ENCODE measurements at regions not wholly inside any gene's neighbourhood (a gene's known extent, or its start where the extent isn't known, plus 50 kb on each side); places are given as distances from the start of the nearest gene placed in this dataset.
"Not testable (repeated sequence)": the region's sequence is repeated elsewhere in the genome, so short reads cannot be mapped to it uniquely, and the experiment has no call there.

DNA sequence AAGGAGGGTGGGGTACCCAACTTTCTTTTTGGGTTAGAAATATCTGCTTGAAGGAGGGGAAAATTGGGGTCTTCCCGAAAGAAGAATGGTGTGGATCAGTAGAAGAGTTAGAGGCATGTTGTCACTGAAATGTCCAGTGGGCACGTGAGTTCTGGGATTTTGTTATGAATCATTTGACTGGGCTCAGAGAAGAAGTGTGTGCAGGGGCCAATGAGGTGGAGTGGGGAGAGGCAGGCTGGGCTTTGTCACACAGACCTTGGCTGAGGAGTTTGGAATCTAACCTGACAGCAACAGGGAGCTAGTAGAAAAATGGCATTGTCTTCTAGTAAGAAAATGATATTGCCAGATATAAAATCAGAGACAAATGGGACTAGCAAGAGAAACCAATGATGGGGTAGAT lies 436.8 kb downstream of the MFSD1 start:
- no peak for DNase-seq

DNA sequence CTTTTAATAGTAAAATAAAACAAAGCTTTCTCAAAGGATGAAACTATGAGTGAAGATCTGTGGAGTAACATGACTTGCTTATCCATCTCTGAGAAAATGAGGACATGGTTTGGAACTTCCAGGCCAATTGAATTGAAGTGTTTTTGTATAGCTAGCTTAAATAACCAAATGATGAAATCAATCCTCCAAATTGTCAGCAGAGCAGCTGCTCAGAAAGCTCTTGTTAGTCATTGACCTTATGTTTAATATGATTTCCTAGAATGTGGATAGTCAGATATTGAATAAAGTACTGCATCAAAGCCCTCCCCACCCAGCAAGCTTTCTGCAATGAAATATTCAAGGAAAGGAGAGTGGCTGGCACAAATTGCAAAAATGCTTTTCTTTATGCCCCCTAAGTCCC lies 437.2 kb downstream of the MFSD1 start:
- no peak for DNase-seq

DNA sequence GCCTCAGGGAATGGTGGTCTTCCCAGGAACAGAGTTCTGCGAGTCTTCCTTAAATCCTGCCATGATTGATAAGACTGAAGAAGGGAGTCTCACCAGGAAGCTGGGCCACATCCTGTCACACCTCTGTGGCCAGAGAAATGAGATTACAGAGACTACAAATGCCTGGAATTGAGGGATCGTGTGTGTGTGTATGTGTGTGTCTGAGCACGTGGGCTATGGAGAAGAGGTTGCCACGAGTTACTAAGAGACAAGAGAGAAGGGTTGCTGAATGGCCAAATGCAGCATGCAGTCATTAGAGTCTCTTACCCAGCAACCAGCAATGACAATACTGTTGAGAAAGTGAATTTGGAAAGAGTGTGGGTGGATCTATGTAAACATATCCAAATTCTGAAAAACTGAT lies 443.1 kb downstream of the MFSD1 start:
- DNase-seq = no peak

DNA sequence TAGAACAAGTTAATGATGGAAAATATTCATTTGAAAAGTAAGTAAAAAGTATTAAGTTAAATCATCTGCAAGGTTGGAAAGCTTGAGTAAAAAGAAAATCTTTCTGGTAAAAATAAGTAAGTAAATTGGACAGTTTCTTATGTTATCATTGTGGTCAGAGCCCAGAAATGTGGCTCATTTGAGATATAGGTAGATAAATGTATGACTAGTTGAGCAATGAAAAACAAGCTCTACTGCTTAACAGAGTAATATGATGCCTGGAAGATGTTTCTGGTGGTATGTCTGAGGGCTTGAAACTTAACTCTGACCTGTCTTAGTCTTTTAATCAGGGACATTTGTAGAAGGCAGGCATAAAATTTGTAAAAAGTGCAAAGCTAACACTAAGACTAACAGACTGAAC lies 444.0 kb downstream of the MFSD1 start:
- DNase-seq = no peak

DNA sequence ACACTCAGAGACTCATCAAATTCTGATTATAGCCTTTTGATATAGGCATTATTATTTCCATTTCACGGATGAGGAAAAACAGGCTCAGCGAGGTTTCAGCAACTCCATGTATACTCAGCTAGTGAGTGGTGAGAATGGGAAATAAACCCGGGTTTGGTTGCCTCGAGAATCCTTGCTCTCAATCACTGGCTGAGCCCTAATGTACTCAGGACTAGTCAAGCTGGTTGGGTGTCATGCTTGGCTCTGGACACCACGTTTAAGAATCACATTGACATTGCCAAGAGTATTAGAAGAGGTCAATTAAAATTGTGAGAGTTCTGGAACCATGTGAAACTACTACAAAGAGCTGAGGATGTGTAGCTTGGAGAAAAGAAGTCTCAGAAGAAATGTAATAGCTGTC lies 444.5 kb downstream of the MFSD1 start:
- no peak for DNase-seq

DNA sequence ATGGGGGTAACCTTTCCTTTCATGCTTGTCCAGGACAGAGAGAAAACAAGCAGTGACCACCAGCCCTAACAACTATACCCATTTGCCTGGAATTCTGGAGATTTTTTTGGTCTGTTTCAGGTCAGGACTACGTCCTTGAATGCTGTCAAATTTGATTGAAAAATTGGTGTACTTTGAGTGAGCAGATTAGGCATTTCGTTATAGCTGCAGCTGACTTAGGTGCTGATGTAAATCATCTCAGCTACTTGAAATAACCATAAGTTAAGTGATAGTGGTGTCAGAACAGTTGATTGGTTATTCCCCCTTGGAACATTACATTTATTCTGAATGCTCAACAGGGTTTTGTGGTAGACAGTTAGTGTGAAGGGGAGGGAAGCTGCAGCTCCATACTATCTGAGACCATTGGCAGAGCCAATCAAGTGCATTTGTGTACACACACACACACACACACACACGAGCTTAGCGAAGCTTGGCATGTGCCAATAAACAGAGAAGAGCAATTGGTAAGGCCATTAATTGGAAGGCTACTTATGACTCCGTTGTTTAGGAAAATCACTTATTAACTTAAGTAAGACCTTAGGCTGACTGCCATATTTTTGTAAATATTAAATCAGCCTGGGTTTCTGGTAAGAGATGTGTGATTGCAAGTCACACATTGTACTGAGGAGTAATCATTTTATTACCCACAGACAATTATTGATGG lies 447.8 kb downstream of the MFSD1 start:
- DNase-seq = no peak

DNA sequence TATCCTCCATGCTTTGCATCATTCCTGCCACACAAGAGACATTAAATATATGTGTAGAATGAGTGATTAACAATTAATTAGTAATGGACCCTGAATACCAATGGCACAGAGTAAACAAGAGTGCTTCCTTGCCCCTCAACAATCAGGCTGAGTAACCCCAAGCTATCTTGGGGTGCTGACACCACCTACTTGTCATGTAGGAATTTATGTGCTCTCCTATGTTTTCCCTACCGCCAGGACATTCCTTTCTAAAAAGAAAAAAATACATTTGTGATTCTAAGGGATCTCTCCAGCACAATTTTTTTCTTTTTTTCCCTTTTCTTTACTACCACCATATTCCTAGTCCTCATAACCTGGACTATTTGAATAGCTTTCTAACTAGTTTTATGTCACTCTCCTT lies 449.1 kb downstream of the MFSD1 start:
- no peak for DNase-seq

DNA sequence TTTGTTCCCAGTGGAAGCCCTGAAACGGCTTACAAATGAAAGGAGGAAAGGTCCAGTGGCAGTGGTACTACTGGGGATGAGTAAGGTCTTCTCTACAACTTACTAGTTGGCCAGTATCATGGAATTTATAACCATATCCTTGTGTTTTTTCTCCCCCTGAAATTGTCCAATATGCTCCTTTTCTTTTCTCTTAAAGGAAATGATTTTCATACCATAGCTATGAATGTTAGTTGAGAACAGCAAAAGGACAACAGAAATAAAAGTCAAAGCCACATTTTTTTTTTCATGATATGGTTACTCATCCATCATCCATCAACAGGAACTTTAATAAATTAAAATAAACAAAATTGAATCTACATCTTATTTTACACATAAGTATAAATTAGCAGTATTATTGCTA lies 450.4 kb downstream of the MFSD1 start:
- DNase-seq = no peak

DNA sequence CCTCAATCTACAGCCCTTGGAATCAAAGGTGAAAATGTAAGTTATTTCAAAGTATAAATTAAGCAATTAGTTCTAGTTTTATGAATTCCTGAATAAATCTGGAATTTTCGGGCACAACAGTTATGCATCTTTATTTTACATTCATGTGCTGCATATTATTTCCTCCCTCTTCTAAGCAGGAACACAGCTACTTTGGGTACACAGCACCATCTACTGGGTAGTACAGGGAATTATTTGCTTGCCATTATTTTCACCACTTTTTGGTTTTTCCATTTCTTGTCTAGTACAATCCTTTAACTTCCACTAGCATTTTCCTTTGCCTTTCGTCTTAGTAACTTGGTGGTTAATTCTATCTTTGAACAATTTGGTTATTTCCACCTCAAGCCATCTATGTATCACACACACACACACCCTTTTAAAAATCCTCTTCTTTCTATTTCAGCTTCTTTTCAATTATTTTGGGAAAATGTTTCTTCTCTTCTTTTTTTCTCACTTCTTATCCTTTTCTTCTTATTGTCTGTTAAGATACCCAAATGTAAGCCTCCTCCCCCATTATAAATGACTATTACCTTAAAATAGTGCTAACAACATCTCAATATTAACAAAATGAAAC lies 451.0 kb downstream of the MFSD1 start:
- DNase-seq = no peak

DNA sequence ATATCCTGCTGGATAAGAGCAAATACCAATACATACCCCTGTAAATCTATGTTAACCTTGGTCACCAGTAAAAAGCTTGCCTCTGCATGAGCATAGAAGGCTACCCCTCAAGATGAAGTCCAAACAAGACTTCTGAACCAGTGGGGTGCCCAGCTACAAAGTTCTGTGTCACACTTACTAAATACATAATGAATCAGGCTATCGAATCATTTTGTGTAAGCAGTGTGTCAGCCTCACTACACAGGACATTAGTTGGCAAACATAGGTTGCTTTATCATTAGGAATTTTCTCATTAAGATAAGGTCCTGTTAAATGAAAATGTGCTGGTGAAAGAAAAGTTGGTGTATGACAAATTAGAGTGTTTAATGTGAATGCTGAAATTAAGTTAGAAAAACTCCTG lies 452.0 kb downstream of the MFSD1 start:
- no peak for DNase-seq

DNA sequence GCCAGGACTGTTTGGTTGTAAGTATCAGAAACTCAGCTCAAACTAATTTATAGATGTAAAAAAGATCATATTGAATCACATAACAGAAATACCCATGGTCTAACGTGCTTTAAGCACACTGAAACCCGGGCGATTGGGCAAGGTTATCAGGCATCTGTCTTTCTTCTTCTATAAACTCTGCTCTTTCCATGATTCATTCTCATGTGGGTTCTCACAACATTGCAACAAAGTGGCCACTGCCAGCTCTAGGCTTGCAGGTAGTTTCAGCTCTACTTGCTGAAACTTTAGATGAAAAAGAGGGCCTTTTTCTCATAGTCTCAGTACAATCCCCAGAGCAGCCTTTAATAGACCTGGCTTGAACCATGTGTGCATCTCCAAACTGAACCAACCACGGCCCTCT lies 456.1 kb downstream of the MFSD1 start:
- DNase-seq = no peak

DNA sequence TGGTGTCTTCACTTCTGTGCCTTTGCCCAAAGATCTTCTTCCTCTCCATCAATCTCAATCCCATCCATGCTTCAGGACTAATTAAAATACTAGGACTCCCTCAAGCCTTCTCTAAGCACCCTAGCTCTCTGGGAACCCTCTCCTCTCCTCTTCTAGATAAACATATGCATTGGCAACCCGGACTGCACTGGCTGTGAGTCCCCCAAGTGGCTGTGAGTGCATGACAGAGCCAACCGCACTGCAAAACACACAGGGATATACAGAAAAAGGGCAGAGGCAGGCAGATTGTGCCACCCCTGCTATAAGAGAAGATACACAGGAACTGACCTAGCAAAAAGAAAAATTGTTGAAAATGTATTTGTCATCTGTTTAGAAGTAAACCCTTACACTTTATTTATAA lies 457.1 kb downstream of the MFSD1 start:
- no peak for DNase-seq

DNA sequence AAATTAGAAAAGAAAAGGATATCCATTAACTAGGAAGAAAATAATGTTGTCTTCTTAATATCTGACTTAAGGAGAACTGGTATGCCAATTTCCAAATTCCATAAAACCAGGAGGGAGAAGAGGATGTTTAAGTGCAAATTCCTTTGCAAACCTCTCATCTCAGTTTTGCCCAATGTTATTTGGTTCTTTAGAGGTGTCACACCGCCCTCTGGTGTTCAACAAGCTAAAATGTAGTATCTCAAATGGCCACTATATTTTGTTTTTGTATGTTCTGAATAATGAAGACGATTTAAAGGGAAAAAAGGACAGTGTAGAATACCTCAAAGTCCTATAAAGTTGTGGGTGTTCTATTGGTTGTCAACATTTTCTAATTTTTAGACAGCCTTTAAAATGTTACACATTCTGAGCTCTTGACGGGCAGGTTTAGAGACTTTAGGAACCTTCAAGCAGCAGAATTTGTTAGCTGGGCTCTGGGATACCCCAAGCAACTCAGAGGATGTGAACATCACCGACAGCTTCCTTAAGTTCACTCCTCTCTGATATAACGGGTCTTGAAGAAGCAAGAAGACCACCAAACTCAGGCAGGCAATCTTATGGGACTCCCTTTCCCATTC lies 458.3 kb downstream of the MFSD1 start:
- DNase-seq = no peak

DNA sequence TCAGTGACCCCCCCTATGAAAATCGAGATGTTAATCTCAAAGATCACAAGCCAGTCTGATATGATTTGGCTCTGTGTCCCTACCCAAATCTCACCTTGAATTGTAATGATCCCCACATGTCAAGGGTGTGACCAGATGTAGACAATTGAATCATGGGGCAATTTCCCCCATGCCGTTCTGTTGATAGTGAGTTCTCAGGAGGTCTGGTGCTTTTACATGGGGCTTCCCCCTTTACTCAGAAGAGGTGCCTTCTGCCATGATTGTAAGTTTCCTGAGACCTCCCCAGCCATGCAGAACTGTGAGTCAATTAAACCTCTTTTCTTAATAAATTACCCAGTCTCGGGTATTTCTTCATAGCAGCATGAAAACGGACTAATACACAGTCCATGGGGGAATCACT lies 459.5 kb downstream of the MFSD1 start:
- DNase-seq = not testable (repeated sequence)

DNA sequence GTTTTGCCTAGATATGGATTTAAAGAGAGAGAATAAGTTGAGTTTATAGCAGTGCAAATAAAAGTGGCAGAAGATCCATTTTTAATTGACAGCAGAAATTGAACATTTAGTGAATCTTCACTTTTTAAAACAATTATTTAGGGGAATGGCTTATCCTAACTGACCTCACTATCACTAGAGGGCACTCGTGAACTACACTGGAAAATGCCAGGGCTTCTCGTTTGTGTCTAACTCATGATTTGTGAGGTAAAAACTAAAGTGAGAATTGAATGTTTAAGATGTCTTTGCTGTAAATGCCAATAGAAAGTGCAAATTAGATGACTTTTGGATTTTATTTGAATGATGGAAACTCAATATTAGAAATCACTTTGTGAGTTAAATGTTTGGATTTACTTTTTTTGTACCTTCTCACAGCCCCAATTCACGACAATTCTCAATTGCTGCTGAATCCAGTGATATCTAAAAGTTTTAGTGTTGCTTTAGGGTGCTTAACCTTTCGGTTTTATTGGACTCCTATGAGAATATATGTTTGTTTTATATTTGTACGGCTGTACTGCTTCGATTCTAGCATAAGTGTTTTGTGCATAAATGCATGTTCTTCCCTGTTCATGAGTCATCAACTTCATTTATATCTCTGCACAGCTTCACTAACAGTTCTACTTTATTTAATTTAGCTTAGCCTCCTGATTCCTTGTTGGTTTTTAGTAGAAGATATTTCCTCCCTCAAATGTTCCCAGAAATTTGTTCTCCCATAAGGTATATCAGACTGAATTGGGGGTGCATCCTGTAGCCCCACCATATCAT lies 462.1 kb downstream of the MFSD1 start:
- DNase-seq = no peak

DNA sequence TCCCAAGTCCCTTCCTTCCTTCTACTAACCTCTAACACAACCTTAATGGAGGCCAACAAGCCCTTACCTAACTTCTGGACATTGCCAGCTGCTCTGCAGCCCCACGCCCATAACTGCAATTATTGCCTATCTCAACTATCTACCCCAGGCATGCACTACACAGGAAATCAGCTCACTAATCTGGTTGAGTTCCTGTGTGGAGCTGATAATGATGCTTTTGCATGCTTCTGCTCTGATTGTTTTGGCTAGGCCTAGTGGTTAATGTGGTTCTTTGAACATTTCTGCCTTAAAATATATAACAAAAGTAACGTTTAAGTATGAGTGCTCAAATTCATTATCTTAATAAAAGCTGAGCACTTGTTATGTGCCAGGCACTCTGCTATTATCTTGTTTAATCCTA lies 463.9 kb downstream of the MFSD1 start:
- no peak for DNase-seq

DNA sequence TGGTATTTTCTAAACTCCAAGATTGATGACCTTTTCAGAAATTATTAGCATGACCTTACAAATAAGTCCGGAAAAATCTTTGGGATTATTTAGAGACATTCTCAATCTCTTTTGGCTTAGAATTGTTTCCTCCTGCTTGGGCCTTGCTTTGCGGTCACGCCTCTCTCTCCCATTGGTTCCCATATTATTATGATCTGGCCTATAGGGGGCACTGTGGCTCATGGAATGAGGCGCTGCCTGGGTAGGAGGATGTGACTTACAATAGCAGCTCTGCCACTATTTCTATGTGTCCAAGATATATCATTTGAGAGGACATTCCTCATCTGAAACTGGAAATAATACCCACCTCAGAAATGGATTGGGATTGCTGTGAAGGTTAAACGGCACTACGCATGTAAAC lies 464.9 kb downstream of the MFSD1 start:
- peak; percentile 54 for DNase-seq

DNA sequence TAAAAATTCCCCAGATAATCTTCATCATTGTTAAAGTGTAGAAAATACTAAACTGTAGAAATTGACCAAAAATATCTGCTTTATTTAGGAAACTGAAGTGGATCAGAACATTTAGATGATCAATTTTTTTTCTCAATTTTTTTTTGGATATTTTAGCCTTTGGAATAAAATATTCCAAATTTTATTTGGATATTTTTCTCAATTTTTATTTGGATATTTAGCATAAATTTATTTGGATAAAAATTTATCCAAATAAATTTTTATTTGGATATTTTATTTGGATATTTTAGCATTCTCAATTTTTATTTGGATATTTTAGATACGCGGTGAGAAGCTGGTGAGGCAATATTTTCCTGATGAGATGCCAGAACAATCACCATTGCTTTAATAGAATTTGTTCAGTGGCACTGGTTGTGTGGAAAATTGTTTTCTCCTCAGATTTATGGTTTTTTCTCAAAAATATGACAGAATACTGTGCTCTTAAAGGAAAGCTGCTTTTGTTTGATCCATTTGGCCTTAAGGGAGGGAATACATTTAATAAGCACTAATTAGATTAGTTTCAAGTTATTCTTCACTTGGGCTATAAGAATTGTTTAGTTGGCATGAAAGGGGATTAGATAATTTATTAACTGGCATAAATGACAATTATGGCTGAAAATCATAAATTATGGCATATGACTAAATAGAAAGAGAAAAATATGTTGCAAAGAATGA lies 470.1 kb downstream of the MFSD1 start:
- DNase-seq = no peak

DNA sequence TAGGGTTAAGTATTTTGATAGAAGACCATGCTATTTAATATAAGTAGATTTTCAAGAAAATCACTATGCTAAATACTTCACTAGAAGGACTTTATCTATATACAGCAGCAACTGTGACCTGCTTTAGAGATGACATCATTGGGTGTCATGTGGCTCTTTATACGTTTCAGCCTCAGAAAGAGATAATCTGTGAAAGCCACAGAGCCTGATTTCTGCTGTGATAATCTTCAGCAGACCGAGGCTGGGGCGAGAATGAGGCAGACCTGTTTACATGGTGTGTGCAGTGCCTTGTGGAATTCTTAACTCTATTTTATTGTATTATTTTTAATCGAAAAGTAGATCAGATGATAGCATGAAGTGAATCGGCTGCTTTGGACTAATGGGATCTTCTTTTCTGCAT lies 471.2 kb downstream of the MFSD1 start:
- no peak for DNase-seq

DNA sequence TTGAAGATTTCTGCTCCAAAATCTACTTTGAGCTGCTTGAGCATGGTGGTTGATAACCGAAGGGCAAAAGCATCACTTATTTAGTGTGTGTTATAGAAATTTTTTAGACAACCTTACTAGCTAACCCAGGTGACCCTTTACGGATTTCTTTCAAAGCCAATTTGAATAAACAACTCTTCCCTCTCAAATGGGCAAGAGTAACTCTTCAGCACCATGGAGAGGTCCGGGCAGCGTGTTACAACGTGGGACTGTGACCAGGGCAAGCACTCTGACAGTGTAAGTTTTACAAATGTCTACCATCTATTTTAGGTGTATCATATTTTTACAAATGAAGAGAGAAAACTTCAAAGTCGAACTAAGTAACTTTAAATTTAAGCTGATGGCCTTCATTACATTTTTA lies 471.8 kb downstream of the MFSD1 start:
- no peak for DNase-seq

DNA sequence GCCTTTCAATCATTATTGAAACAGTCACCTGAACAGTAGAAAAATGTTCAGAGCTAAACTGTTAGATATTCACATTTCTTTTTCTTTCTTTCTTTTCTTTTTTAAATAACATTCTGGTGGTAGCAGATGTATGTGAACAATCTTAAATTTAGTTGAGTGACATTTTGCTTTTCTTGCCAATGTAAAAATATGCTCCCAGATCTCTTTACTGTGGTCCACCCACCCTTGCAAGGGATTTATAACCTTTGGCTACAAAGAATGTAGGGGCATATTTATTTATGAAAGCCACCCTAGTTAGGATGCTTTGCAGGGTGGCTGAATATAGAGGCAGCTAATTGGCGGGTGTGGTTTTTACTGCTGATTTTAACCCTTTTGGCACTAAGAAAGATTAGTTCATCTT lies 473.9 kb downstream of the MFSD1 start:
- DNase-seq = no peak

DNA sequence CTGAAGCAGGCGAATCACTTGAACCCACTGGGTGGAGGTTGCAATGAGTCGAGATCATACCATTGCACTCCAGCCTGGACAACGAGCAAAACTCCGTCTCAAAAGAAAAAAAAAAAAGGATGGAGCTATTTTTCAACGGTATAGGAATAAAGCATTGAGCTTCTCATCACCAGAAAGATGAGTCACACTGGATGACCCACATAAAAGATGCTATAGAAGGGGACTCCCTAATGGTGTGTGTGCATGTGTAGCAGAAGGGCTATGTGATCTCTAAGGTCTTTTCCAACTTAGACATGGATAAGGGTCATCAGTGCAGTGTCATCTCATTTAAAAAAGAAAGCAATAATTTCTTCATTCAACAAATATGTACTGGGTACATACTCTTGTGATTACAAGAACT lies 476.0 kb downstream of the MFSD1 start:
- no peak for DNase-seq
